CD4-positive, alpha-beta T cell (primary cell): ENCODE measurements at regions not wholly inside any gene's neighbourhood (a gene's known extent, or its start where the extent isn't known, plus 50 kb on each side); places are given as distances from the start of the nearest gene placed in this dataset.

ENCODE experiments used
- ATAC-seq: fragments of 200-7000 bp; cut with Tn5 transposase; one replicate; pipeline ENCODE4 v1.10.0; 2022; ENCODE audit warnings: mild to moderate bottlenecking; ENCODE audit not compliant: poor library complexity
- CTCF ChIA-PET: fragments of 350-600 bp; sonication (Branson Sonifier 250); formaldehyde crosslinking; loops from one replicate; lab custom pipeline; 2021; ENCODE audit warnings: antibody characterized with exemption, inconsistent platforms; lab: Charles Lee
- POLR2A ChIA-PET: fragments of 350-600 bp; sonication (Branson Sonifier 250); formaldehyde crosslinking; loops from one replicate; lab custom pipeline; 2021; ENCODE audit warnings: antibody characterized with exemption, inconsistent platforms; lab: Charles Lee
- DNase-seq, 14 experiments: peaks; one replicate each; pipeline ENCODE4 v3.0.0-alpha.2; 2013 to 2020; ENCODE audit warnings: mixed read lengths in 2 of 14
- H3K27ac ChIP-seq, 2 donors: one replicate each; pipeline versions ENCODE4 v1.5.1 to v1.7.0; 2013; ENCODE audit warnings: low read length in 2 of 2, low read depth in 1 of 2, mild to moderate bottlenecking in 1 of 2
- H3K27me3 ChIP-seq, 2 experiments: 1 replicate in 1 of 2; 2 replicates in 1 of 2; pipeline versions ENCODE4 v1.6.1 to v1.7.0; 2013; ENCODE audit warnings: low read length in 2 of 2, control low read depth in 1 of 2, mild to moderate bottlenecking in 1 of 2, moderate library complexity in 1 of 2; ENCODE audit not compliant: insufficient read depth in 2 of 2, control insufficient read depth in 1 of 2
- H3K36me3 ChIP-seq: one replicate; pipeline ENCODE4 v1.6.1; 2013; ENCODE audit warnings: low read length, control low read depth; ENCODE audit not compliant: insufficient read depth
- H3K4me1 ChIP-seq: one replicate; pipeline ENCODE4 v1.6.1; 2013; ENCODE audit warnings: low read length, control low read depth; ENCODE audit not compliant: insufficient read depth
- H3K4me3 ChIP-seq: one replicate; pipeline ENCODE4 v1.5.1; 2013; ENCODE audit warnings: mild to moderate bottlenecking, low read length, moderate library complexity
- H3K9me3 ChIP-seq, 2 experiments: 1 replicate in 1 of 2; 2 replicates in 1 of 2; pipeline versions ENCODE4 v1.6.1 to v1.7.0; 2013; ENCODE audit warnings: low read length in 2 of 2, mild to moderate bottlenecking in 2 of 2, control low read depth in 1 of 2, moderate library complexity in 1 of 2; ENCODE audit not compliant: control insufficient read depth in 1 of 2, insufficient read depth in 1 of 2
- H3K27ac Mint-ChIP-seq: one replicate; pipeline ENCODE4 v1.8.0; 2020; ENCODE audit warnings: mixed read lengths
- H3K27me3 Mint-ChIP-seq: one replicate; pipeline ENCODE4 v1.8.0; 2021; ENCODE audit warnings: mixed read lengths
- H3K36me3 Mint-ChIP-seq: one replicate; pipeline ENCODE4 v1.8.0; 2021; ENCODE audit warnings: low read depth, mixed read lengths
- H3K4me1 Mint-ChIP-seq: one replicate; pipeline ENCODE4 v1.8.0; 2021; ENCODE audit warnings: low read depth, mixed read lengths
- H3K4me3 Mint-ChIP-seq: one replicate; pipeline ENCODE4 v1.8.0; 2020; ENCODE audit warnings: mild to moderate bottlenecking, mixed read lengths
- H3K9me3 Mint-ChIP-seq: one replicate; pipeline ENCODE4 v1.8.0; 2020; ENCODE audit warnings: mixed read lengths
- CTCF ChIP-seq: fragments of 200-600 bp; IDR thresholded peaks from one replicate; pipeline ENCODE4 v1.8.0; 2022; ENCODE audit warnings: antibody characterized with exemption, mild to moderate bottlenecking
- intact Hi-C, 2 experiments: fragments of 100-400 bp; cut with DNase I in 1 of 2; cut with micrococcal nuclease in 1 of 2; formaldehyde crosslinking; loops; one replicate each; pipeline versions ENCODE4 v1.15.1 to v1.9.0; 2023 to 2025; cut with DNase I, micrococcal nuclease

GRCh38 chr10:121189066-121189465 is 337.9 kb downstream of the WDR11 start:
- no peak for DNase-seq
- no peaks in the 10 kb centered on the region for H3K36me3 Mint-ChIP-seq
- Histone ChIP-seq H3K27me3 (no peaks in the 10 kb centered on the region), H3K4me3 (no peak overlapping the region), H3K9me3 (peaks cover 0 to 3% of the 10 kb centered on the region in 2 experiments), H3K36me3 (no peaks in the 10 kb centered on the region), H3K27ac (no peak overlapping the region), H3K4me1 (no peaks in the 10 kb centered on the region)
- H3K4me3 Mint-ChIP-seq: no peak overlapping the region
- no peaks in the 10 kb centered on the region for H3K4me1 Mint-ChIP-seq
- H3K27me3 Mint-ChIP-seq: no peaks in the 10 kb centered on the region
- no peaks in the 10 kb centered on the region for H3K9me3 Mint-ChIP-seq
- TF ChIP-seq CTCF: no peak
- CTCF ChIA-PET: no interaction called here
- intact Hi-C loops: no loop called here
- ATAC-seq: no peak
- POLR2A ChIA-PET: no interaction called here
- H3K27ac Mint-ChIP-seq: no peak overlapping the region

DNA sequence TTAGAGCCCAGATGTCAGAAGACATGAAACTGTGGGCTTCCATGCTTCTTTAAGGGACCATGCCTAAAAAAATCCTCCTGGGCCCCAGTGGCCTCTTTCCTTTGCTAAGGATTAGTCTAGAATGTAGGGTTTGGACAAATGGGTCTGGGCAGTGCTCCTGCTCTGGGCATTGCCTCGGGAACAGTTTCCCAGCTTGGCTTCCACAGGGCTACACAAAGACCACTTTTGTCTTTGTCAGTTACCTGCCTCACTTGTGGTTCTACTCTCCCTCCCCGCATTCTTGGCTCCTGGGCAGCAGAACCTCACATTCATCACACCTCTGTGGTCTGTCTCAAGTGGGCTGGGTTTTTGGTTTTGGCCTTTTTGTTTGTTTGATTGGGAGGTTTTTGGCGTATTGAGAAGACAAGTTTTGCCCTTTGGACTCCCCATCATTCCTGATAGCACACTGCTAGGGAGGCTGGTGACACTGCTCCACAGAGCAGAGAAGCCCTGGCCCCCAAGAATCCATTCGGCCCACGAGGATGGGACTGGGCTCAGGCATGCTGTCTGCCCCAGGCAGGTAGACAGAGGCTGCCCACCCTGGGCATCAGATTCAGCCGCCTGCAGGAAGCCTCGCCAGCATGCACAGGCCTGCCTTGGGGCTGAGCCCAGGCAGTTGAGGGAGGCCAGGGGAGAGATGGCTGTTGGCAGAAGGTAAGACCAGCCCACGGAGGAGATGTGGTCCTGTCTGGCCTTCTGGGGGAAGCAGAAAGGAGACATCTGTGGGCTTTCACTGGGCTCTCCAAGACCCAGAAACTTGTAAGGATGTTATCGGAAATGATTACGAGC is 343.7 kb downstream of the WDR11 start:
- DNase-seq: no peak
- no peaks in the 10 kb centered on the region for H3K4me1 Mint-ChIP-seq

DNA sequence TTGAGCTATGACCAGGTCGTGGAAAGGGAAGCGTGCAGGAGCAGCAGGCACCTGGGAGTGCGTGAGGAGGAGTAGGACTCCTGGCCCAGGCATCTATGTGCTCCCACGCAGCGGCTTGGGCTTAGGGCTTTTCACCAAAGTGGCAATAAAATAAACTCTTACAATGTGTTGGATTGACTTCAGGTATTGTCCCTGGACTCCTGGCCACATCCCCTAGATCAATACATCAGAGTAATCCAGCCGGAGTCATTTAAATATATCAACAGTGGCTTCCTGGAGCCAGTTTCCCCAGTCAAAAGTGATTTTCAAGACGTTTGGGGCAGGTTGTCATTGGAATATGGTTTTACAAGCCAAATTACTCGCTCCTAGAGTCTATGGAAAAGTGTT is 344.4 kb downstream of the WDR11 start:
- Histone ChIP-seq H3K36me3 (no peaks in the 10 kb centered on the region), H3K4me1 (no peaks in the 10 kb centered on the region), H3K4me3 (no peak overlapping the region), H3K9me3 (peaks cover 0 to 15% of the 10 kb centered on the region in 2 experiments), H3K27me3 (no peaks in the 10 kb centered on the region), H3K27ac (no peak overlapping the region)
- Mint-ChIP-seq H3K4me3 (no peak overlapping the region), H3K4me1 (no peaks in the 10 kb centered on the region), H3K9me3 (no peaks in the 10 kb centered on the region), H3K27me3 (no peaks in the 10 kb centered on the region), H3K36me3 (no peaks in the 10 kb centered on the region), H3K27ac (no peak overlapping the region)
- CTCF ChIA-PET: no interaction called here
- POLR2A ChIA-PET: interaction anchor here (0.6 kb wide), 1 partner anchor 25 kb away, joined by 3 read pairs; no protein-coding TSS in a partner anchor
- intact Hi-C loops: no loop called here
- DNase-seq: no peak
- no peak for ATAC-seq
- TF ChIP-seq CTCF: no peak

More for the DNA sequence above, 343.7 kb downstream of the WDR11 start:
- H3K9me3 Mint-ChIP-seq: no peaks in the 10 kb centered on the region
- CTCF ChIA-PET: no interaction called here
- Histone ChIP-seq H3K9me3 (peaks cover 0 to 15% of the 10 kb centered on the region in 2 experiments), H3K4me1 (no peaks in the 10 kb centered on the region), H3K27ac (no peak overlapping the region), H3K27me3 (no peaks in the 10 kb centered on the region), H3K36me3 (no peaks in the 10 kb centered on the region), H3K4me3 (no peak overlapping the region)
- intact Hi-C loops: no loop called here
- no peak overlapping the region for H3K4me3 Mint-ChIP-seq
- no peaks in the 10 kb centered on the region for H3K36me3 Mint-ChIP-seq
- POLR2A ChIA-PET: no interaction called here
- no peaks in the 10 kb centered on the region for H3K27me3 Mint-ChIP-seq
- no peak for ATAC-seq
- H3K27ac Mint-ChIP-seq: no peak overlapping the region
- no peak for TF ChIP-seq CTCF
